Kidney (tissue), 13 donors: ENCODE measurements at regions not wholly inside any gene's neighbourhood (a gene's known extent, or its start where the extent isn't known, plus 50 kb on each side); places are given as distances from the start of the nearest gene placed in this dataset.

ENCODE experiments used
- DNase-seq, 5 donors: peaks; one replicate each; pipeline ENCODE4 v3.0.0-alpha.2; 2013 to 2020
- FAIRE-seq: peaks from 2 replicates; lab custom pipeline; 2012; peaks lifted over from hg19 to GRCh38; lab: Jason Lieb, UNC
- H3K27ac ChIP-seq, 2 donors: one replicate each; pipeline ENCODE4 v1.7.0; 2013; ENCODE audit warnings: low read depth in 2 of 2, low read length in 2 of 2, inconsistent platforms in 1 of 2
- H3K27me3 ChIP-seq: one replicate; pipeline ENCODE4 v1.7.1; 2013; ENCODE audit warnings: low read length, inconsistent platforms; ENCODE audit not compliant: control insufficient read depth, insufficient read depth
- H3K36me3 ChIP-seq, 3 donors: one replicate each; pipeline versions ENCODE4 v1.7.0 to v1.7.1; 2013; ENCODE audit warnings: low read length in 3 of 3, control low read depth in 1 of 3, inconsistent platforms in 1 of 3; ENCODE audit not compliant: insufficient read depth in 3 of 3, control insufficient read depth in 2 of 3
- H3K4me1 ChIP-seq, 3 donors: one replicate each; pipeline versions ENCODE4 v1.7.0 to v1.7.1; 2013; ENCODE audit warnings: low read length in 3 of 3, inconsistent platforms in 1 of 3, low read depth in 1 of 3; ENCODE audit not compliant: control insufficient read depth in 2 of 3, insufficient read depth in 2 of 3
- H3K4me3 ChIP-seq, 3 donors: one replicate each; pipeline versions ENCODE4 v1.7.0 to v1.8.1; 2013; ENCODE audit warnings: low read length in 3 of 3, control low read depth in 1 of 3, inconsistent platforms in 1 of 3
- H3K9ac ChIP-seq, 3 donors: one replicate each; pipeline versions ENCODE4 v1.7.0 to v1.7.1; 2013; ENCODE audit warnings: low read length in 3 of 3, control low read depth in 1 of 3, inconsistent platforms in 1 of 3
- H3K9me3 ChIP-seq, 3 donors: one replicate each; pipeline versions ENCODE4 v1.7.0 to v1.7.1; 2013; ENCODE audit warnings: low read length in 3 of 3, control low read depth in 1 of 3, inconsistent platforms in 1 of 3; ENCODE audit not compliant: control insufficient read depth in 2 of 3, insufficient read depth in 1 of 3
- CTCF ChIP-seq: IDR thresholded peaks from 3 replicates; pipeline ENCODE4 v1.5.1; 2012; ENCODE audit warnings: mild to moderate bottlenecking, moderate library complexity, borderline replicate concordance; ENCODE audit not compliant: insufficient read depth; ENCODE audit errors: extremely low read depth
- intact Hi-C: fragments of 100-400 bp; cut with DNase I; formaldehyde crosslinking; loops from one replicate; pipeline ENCODE4 v1.11.1; 2022
- donor health status: control.
- donor health status: control.
- donor health status: control.
- donor health status: control.
- donor health status: control.
- donor health status: DM: yes; HTN: yes; CAD: no.
- donor health status: Normal renal cell carcinoma (clear cell type).

GRCh38 chr10:44313761-44314165 lies 71.1 kb downstream of the CXCL12 start:
- no peak overlapping the region for H3K27ac ChIP-seq
- peak in 3 of 5 donors; percentile 41 to 60 (median 60) for DNase-seq
- H3K27me3 ChIP-seq = no peaks in the 10 kb centered on the region
- no peak overlapping the region for H3K4me3 ChIP-seq
- no peak overlapping the region for H3K9ac ChIP-seq
- H3K36me3 ChIP-seq = no peaks in the 10 kb centered on the region
- intact Hi-C loops = no loop called here
- TF ChIP-seq CTCF = no peak
- H3K4me1 ChIP-seq = peaks cover 0 to 4% (median 3%) of the 10 kb centered on the region in 3 donors
- no peak for FAIRE-seq
- H3K9me3 ChIP-seq = no peaks in the 10 kb centered on the region

- H3K4me1 ChIP-seq = peaks cover 0 to 4% (median 3%) of the 10 kb centered on the region in 3 donors
- TF ChIP-seq CTCF = no peak
- H3K9me3 ChIP-seq = no peaks in the 10 kb centered on the region
- no peaks in the 10 kb centered on the region for H3K36me3 ChIP-seq
- intact Hi-C loops = no loop called here
- no peaks in the 10 kb centered on the region for H3K27me3 ChIP-seq
- no peak overlapping the region for H3K27ac ChIP-seq
- H3K4me3 ChIP-seq = no peak overlapping the region
- no peak overlapping the region for H3K9ac ChIP-seq
- no peak for DNase-seq
- FAIRE-seq = no peak
Observed at GRCh38 chr10:44312401-44312800, 72.5 kb downstream of the CXCL12 start.

- no peak overlapping the region for H3K4me3 ChIP-seq
- TF ChIP-seq CTCF = no peak
- H3K36me3 ChIP-seq = no peaks in the 10 kb centered on the region
- peaks cover 0 to 4% (median 3%) of the 10 kb centered on the region in 3 donors for H3K4me1 ChIP-seq
- DNase-seq = no peak
- no peak overlapping the region for H3K9ac ChIP-seq
- no peak for FAIRE-seq
- intact Hi-C loops = no loop called here
- H3K27ac ChIP-seq = no peak overlapping the region
- H3K27me3 ChIP-seq = no peaks in the 10 kb centered on the region
- no peaks in the 10 kb centered on the region for H3K9me3 ChIP-seq
Observed at GRCh38 chr10:44311563-44312051, 73.3 kb downstream of the CXCL12 start.
